GM10248 (cell line): ENCODE measurements at regions not wholly inside any gene's neighbourhood (a gene's known extent, or its start where the extent isn't known, plus 50 kb on each side); places are given as distances from the start of the nearest gene placed in this dataset.

Source experiments
- CTCF ChIA-PET: fragments of 300-600 bp; sonication (Branson Sonifier 250); formaldehyde crosslinking; extraction: SDS; loops from one replicate; lab custom pipeline; 2021; ENCODE audit warnings: antibody characterized with exemption; lab: Yijun Ruan, JAX
- POLR2A ChIA-PET: fragments of 350-650 bp; sonication (Branson Sonifier 250); formaldehyde crosslinking; extraction: SDS; loops from one replicate; lab custom pipeline; 2020; ENCODE audit warnings: antibody characterized with exemption; lab: Yijun Ruan, JAX
- DNase-seq: peaks from one replicate; pipeline ENCODE4 v3.0.0; 2012; ENCODE audit errors: extremely low spot score
- TF ChIP-seq, protein P1 (sequence below): IDR thresholded peaks from 2 replicates; pipeline ENCODE4 v1.5.1; 2012; ENCODE audit warnings: mild to moderate bottlenecking, low read depth; ENCODE audit errors: extremely low read depth, missing control alignments, control extremely low read depth

DNA sequence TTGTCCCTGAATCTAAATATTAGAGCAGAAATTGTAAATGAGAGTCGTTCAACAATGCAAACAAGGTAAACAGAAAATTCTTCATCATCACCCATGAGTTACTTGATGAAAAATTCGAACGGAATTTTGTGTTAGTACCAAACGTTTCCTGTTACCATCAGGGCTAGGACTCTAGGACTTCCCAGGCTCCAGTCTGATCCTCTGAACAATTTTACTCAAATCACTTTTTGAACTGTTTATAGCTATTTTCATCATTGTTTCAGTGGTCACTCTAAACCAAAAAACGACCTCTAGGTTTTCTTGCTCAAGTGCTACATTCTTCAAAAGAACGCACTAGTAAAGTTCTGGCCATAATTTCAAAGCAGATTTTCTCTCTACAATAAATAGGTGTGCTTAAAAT, 273.3 kb downstream of the MREG start:
- TF ChIP-seq, protein P1, sequence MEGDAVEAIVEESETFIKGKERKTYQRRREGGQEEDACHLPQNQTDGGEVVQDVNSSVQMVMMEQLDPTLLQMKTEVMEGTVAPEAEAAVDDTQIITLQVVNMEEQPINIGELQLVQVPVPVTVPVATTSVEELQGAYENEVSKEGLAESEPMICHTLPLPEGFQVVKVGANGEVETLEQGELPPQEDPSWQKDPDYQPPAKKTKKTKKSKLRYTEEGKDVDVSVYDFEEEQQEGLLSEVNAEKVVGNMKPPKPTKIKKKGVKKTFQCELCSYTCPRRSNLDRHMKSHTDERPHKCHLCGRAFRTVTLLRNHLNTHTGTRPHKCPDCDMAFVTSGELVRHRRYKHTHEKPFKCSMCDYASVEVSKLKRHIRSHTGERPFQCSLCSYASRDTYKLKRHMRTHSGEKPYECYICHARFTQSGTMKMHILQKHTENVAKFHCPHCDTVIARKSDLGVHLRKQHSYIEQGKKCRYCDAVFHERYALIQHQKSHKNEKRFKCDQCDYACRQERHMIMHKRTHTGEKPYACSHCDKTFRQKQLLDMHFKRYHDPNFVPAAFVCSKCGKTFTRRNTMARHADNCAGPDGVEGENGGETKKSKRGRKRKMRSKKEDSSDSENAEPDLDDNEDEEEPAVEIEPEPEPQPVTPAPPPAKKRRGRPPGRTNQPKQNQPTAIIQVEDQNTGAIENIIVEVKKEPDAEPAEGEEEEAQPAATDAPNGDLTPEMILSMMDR, result no peak
- CTCF ChIA-PET, result no interaction called here
- DNase-seq, result no peak
- POLR2A ChIA-PET, result no interaction called here

DNA sequence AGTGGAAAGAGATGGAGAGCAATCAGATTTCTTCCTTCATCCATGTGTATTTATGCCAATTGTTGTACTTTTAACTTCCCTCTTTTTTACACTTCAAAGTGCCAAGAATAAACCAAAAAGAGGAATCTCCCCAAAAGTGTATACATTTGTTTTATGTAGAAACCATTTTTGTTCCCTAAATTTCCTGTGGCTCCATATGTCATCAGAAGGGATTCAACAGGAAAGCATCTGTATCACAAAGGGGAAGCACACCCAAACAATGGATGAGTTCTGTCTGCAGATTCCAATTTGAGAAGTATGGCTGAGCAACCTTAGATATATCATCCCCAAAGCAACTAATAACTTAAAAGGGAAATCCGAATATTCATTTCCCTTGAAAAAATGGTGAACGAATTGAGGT, 275.0 kb downstream of the MREG start:
- ChIA-PET POLR2A (no interaction called here), CTCF (no interaction called here)
- TF ChIP-seq, protein P1, result no peak
- no peak for DNase-seq

DNA sequence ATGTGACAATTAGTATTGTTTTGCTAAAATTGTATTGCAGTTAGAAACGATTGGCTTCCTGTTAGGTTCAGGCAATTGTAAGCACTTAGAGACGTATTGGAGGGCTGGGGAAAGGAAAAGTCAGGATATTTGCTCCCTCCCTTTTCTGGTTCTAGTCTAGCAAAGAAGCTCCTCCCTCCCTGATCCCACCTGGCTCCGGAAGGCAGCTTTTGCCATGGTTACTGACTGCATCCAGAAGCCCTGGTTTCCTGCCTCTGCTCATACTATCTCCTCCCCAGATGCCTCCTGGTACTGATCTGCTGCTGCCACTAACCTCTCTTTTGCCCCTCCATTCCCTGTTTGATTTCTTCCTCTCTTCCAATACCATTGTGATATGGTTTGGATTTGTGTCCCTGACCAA, 275.9 kb downstream of the MREG start:
- ChIA-PET CTCF (no interaction called here), POLR2A (no interaction called here)
- no peak for DNase-seq
- TF ChIP-seq, protein P1, result no peak

DNA sequence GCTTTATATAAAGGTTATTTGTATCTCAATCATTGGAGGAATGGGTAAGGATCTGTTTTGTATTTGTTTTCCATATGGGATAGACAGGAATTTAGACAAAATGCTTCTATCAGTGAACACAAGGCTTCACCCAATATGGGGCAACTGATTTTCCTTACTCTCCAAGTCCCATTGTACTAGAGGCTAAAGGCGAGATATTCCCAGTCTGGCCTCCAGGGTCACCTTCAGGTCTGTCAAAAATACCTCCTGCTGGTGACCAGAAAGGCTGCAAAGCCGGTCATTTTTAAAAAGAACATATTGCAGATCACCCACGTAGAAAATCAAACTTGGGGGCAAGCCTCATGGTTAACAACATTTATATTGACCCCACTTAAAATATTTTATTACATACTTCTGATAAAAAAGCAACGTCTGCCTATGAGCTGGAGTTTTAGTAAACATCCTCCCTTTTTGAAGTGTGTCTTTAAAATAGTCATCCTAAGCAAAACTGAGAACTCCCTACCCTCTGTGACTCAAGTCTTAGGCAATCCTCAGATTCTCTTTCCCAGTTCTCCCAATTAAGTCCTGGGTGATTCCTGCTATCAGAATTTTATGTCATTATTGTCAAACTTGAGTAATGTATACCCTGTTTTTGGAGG, 276.6 kb downstream of the MREG start:
- no peak for DNase-seq
- TF ChIP-seq, protein P1, result no peak
- ChIA-PET CTCF (no interaction called here), POLR2A (no interaction called here)

DNA sequence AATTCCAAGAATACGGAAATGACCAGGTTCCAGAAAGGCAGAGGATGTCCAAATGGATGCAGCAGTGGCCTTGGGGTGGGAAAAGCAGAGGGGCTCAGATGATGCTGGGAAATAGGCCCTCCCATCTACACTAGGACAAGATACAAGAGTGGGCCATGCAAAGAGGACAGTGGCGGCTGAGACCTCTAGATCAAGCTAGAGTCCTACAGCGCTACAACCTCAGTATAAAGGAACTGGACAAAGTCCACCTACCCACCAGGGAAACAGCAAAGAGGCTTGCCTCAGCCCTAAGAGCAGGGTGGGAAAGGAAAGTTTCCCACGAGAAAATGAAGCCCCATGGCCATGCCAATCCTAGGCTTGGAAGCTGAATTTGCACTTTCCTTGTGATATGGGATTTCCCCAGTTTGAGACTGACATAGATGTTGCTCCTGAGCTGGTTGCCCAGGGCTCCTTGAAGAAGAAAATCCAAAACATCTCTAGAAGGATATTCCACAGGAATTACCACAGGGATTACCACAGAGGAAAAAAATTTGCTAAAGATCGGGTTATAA, 282.2 kb downstream of the MREG start:
- no peak for DNase-seq
- TF ChIP-seq, protein P1, result no peak
- CTCF ChIA-PET, result interaction anchor here (0.7 to 2.4 kb wide), 4 partner anchors 17 to 280 kb away, joined by 3 to 5 read pairs (median 4); no protein-coding TSS in a partner anchor
- POLR2A ChIA-PET, result no interaction called here

DNA sequence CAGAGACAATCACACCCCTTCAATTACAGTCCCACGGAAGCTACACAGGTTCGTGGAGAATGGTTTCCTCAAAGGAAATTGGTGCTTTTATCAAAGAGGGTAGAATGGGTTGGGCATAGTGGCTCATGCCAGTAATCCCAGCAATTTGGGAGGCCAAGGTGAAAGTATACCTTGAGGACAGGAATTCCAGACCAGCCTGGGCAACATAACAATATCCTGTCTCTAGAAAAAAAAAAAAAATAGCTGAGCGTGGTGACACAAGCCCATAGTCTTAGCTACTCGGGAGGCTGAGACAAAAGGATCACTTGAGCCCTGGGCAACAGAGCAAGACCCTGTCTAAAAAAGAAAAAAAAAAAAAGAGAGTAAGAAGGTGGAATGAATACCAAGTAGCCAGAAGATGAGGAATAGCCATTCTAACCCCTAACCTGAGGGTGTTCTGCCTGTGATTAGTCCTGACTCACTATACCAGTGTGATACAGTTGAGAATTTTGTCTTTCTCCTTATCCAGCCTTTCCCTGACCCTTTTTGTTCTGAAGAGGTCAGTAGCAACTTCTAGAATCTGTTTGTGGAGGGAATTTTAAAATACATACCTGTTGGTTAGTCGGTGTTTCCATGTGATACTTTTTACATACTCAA, 283.2 kb downstream of the MREG start:
- TF ChIP-seq, protein P1, result no peak
- ChIA-PET CTCF (interaction anchor here (1.2 to 2.4 kb wide), 3 partner anchors 11 to 279 kb away, joined by 4 read pairs; no protein-coding TSS in a partner anchor), POLR2A (no interaction called here)
- DNase-seq, result no peak
